ENCODE measurements at regions not wholly inside any gene's neighbourhood (a gene's known extent, or its start where the extent isn't known, plus 50 kb on each side); places are given as distances from the start of the nearest gene placed in this dataset.

- no peak overlapping the region for H3K27ac ChIP-seq (ENCODE audit: insufficient read depth, low read depth, low read length)
- no peak overlapping the region for H3K4me3 ChIP-seq (replicated peaks in 1 of 3; ENCODE audit: insufficient read depth in 1 of 3, low read depth in 1 of 3, low read length in 3 of 3)
- no peak overlapping the region for H3K9ac ChIP-seq (replicated peaks; ENCODE audit: extremely low read depth, insufficient read depth, low read length)
- no peaks in the 10 kb centered on the region for H4K20me1 ChIP-seq (replicated peaks; ENCODE audit: control insufficient read depth, extremely low read depth, insufficient read depth, low read length)
- no peaks in the 10 kb centered on the region for H3K9me1 ChIP-seq (replicated peaks; ENCODE audit: control insufficient read depth, extremely low read depth, insufficient read depth, low read length)
- CTCF ChIA-PET: no interaction called here
- TF ChIP-seq JUN (IDR thresholded peaks at IDR 0.05; ENCODE audit: borderline replicate concordance, insufficient read depth, insufficient read length, low read depth): no peak
- no peak for TF ChIP-seq GATA2 (IDR thresholded peaks at IDR 0.05; ENCODE audit: insufficient read depth, insufficient read length, low read depth, low read length)
- no peak for TF ChIP-seq FOS (IDR thresholded peaks at IDR 0.05; ENCODE audit: borderline replicate concordance, insufficient read depth, low read length)
- TF ChIP-seq POLR2A (IDR thresholded peaks at IDR 0.05; ENCODE audit: low read depth, low read length): no peak
- TF ChIP-seq EZH2 (IDR thresholded peaks at IDR 0.05; ENCODE audit: borderline replicate concordance, low read depth, low read length, severe bottlenecking): no peak
- no peak for TF ChIP-seq MYC (IDR thresholded peaks at IDR 0.05; ENCODE audit: low read depth, low read length)
- TF ChIP-seq POLR2AphosphoS5 (IDR thresholded peaks at IDR 0.05; ENCODE audit: insufficient read depth, low read depth, low read length): no peak
- H3K79me2 ChIP-seq (ENCODE audit: control insufficient read depth, insufficient read depth, low read length): no peaks in the 10 kb centered on the region
- DNase-seq (ENCODE audit: low read depth, low spot score) (no peak), FAIRE-seq (no peak)
- dilution Hi-C loops (cut with MboI; ENCODE audit: extremely low pct_ligation_motif_present, low sequenced_read_pairs) (no loop called here), intact Hi-C loops (cut with micrococcal nuclease) (no loop called here)
- no peaks in the 10 kb centered on the region for H3K9me3 ChIP-seq (replicated peaks; ENCODE audit: control insufficient read depth, insufficient read depth, low read length)
- no peaks in the 10 kb centered on the region for H3K4me1 ChIP-seq (ENCODE audit: control insufficient read depth, extremely low read depth, insufficient read depth, low read length)
- no peak overlapping the region for H2AFZ ChIP-seq (ENCODE audit: low read depth, low read length)
- POLR2A ChIA-PET: no interaction called here
- H3K4me2 ChIP-seq (ENCODE audit: insufficient read depth, low read length): no peak overlapping the region
- H3K36me3 ChIP-seq (ENCODE audit: control insufficient read depth in 2 of 2, extremely low read depth in 1 of 2, insufficient read depth in 2 of 2, low read length in 2 of 2): no peaks in the 10 kb centered on the region
- H3K27me3 ChIP-seq (ENCODE audit: control insufficient read depth in 2 of 2, insufficient read depth in 2 of 2, low read length in 2 of 2): no peaks in the 10 kb centered on the region
- BruUV-seq (replicated peaks): no TSS peak
These were observed 292.3 kb downstream of the DTWD2 start for GRCh38 chr5:118696076-118696475.

GRCh38 chr5:118692811-118693342 lies 295.5 kb downstream of the DTWD2 start:
- Histone ChIP-seq H2AFZ (ENCODE audit: low read depth, low read length) (no peak overlapping the region), H3K4me3 (replicated peaks in 1 of 3; ENCODE audit: insufficient read depth in 1 of 3, low read depth in 1 of 3, low read length in 3 of 3) (no peak overlapping the region), H3K9ac (replicated peaks; ENCODE audit: extremely low read depth, insufficient read depth, low read length) (no peak overlapping the region), H3K9me3 (replicated peaks; ENCODE audit: control insufficient read depth, insufficient read depth, low read length) (no peaks in the 10 kb centered on the region), H3K27ac (ENCODE audit: insufficient read depth, low read depth, low read length) (no peak overlapping the region), H3K4me2 (ENCODE audit: insufficient read depth, low read length) (no peak overlapping the region), H3K36me3 (ENCODE audit: control insufficient read depth in 2 of 2, extremely low read depth in 1 of 2, insufficient read depth in 2 of 2, low read length in 2 of 2) (no peaks in the 10 kb centered on the region), H3K79me2 (ENCODE audit: control insufficient read depth, insufficient read depth, low read length) (no peaks in the 10 kb centered on the region), H3K27me3 (ENCODE audit: control insufficient read depth in 2 of 2, insufficient read depth in 2 of 2, low read length in 2 of 2) (no peaks in the 10 kb centered on the region), H4K20me1 (replicated peaks; ENCODE audit: control insufficient read depth, extremely low read depth, insufficient read depth, low read length) (no peaks in the 10 kb centered on the region), H3K4me1 (ENCODE audit: control insufficient read depth, extremely low read depth, insufficient read depth, low read length) (no peaks in the 10 kb centered on the region), H3K9me1 (replicated peaks; ENCODE audit: control insufficient read depth, extremely low read depth, insufficient read depth, low read length) (no peaks in the 10 kb centered on the region)
- ChIA-PET CTCF (no interaction called here), POLR2A (no interaction called here)
- intact Hi-C loops (cut with micrococcal nuclease) (no loop called here), dilution Hi-C loops (cut with MboI; ENCODE audit: extremely low pct_ligation_motif_present, low sequenced_read_pairs) (no loop called here)
- TF ChIP-seq CTCF (IDR thresholded peaks at IDR 0.05; ENCODE audit: extremely low read depth in 1 of 2, insufficient read depth in 1 of 2, low read depth in 1 of 2, low read length in 2 of 2): no peak
- TF ChIP-seq GATA2 (IDR thresholded peaks at IDR 0.05; ENCODE audit: insufficient read depth, insufficient read length, low read depth, low read length): no peak
- TF ChIP-seq MYC (IDR thresholded peaks at IDR 0.05; ENCODE audit: low read depth, low read length): no peak
- TF ChIP-seq EZH2 (IDR thresholded peaks at IDR 0.05; ENCODE audit: borderline replicate concordance, low read depth, low read length, severe bottlenecking): no peak
- no peak for TF ChIP-seq POLR2A (IDR thresholded peaks at IDR 0.05; ENCODE audit: low read depth, low read length)
- TF ChIP-seq JUN (IDR thresholded peaks at IDR 0.05; ENCODE audit: borderline replicate concordance, insufficient read depth, insufficient read length, low read depth): no peak
- no peak for FAIRE-seq
- BruUV-seq (replicated peaks): no TSS peak
- no peak for DNase-seq (ENCODE audit: low read depth, low spot score)
